ENCODE measurements at regions not wholly inside any gene's neighbourhood (a gene's known extent, or its start where the extent isn't known, plus 50 kb on each side); places are given as distances from the start of the nearest gene placed in this dataset.

DNA sequence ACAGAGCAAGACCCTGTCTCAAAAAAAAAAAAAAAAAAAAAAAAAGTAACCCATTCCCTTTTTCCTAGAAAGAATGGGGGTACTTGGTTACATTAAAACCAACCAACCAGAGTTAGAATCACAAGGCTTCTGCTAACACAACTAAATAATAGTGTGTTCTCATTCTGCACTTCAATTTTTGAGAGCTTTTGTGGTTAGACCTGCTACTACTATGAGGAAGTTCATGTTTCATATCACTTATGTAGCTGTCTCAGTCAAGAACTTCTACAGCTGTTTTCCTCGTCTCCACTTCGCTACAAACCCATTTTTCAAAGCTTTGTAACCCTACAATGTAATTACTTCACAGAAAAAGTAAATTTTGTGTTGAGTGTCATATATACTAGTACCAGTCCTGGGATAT, 58.3 kb downstream of the PDHA2 start:
- ATAC-seq (ENCODE audit: low FRiP score): no peak
- no peak for DNase-seq (ENCODE audit: low spot score)

DNA sequence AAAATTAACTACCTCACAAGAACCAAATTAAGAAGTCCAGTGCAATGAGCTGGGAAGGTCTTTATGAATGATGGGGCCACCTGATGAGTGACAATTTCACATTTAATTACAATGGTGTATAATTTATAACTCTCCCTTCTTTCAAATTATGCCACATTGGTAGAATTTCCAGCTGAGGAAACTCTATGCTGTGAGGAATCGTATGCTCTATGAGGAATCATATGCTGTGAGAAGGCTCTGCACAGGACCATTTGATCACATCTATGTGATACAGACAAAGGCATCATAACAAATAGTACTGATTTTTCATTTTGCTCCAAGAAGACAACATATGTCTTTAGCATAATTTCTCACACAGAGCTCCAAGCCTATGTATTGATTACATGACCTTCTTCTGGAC, 69.3 kb downstream of the PDHA2 start:
- TF ChIP-seq, protein P1, sequence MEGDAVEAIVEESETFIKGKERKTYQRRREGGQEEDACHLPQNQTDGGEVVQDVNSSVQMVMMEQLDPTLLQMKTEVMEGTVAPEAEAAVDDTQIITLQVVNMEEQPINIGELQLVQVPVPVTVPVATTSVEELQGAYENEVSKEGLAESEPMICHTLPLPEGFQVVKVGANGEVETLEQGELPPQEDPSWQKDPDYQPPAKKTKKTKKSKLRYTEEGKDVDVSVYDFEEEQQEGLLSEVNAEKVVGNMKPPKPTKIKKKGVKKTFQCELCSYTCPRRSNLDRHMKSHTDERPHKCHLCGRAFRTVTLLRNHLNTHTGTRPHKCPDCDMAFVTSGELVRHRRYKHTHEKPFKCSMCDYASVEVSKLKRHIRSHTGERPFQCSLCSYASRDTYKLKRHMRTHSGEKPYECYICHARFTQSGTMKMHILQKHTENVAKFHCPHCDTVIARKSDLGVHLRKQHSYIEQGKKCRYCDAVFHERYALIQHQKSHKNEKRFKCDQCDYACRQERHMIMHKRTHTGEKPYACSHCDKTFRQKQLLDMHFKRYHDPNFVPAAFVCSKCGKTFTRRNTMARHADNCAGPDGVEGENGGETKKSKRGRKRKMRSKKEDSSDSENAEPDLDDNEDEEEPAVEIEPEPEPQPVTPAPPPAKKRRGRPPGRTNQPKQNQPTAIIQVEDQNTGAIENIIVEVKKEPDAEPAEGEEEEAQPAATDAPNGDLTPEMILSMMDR (IDR thresholded peaks at IDR 0.05): no peak
- ATAC-seq (ENCODE audit: low FRiP score) (no peak), DNase-seq (ENCODE audit: low spot score) (no peak)

More for the DNA sequence above, 58.3 kb downstream of the PDHA2 start:
- TF ChIP-seq, protein P1 (IDR thresholded peaks at IDR 0.05): no peak

DNA sequence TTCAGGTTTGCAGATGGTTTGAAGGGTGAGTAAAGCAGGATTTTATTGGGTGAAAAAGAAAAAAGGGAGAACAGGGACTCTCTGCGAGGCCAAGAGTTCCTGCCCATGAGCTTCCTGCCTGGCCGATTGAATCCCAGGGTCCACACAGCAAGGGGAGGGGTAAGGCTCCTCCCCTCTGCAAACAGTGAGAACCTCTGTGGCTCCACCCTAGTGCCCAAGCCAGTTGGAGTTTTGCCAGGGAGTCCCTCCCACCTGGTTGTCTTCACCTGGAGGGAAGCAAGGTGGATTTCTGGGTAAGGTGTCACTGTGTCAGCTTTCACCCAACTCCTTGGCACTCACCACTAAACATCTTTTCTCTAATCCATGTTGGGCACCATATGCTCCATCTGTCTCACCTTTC, 70.9 kb downstream of the PDHA2 start:
- DNase-seq (ENCODE audit: low spot score): no peak
- TF ChIP-seq, protein P1 (IDR thresholded peaks at IDR 0.05): no peak
- ATAC-seq (ENCODE audit: low FRiP score): no peak

DNA sequence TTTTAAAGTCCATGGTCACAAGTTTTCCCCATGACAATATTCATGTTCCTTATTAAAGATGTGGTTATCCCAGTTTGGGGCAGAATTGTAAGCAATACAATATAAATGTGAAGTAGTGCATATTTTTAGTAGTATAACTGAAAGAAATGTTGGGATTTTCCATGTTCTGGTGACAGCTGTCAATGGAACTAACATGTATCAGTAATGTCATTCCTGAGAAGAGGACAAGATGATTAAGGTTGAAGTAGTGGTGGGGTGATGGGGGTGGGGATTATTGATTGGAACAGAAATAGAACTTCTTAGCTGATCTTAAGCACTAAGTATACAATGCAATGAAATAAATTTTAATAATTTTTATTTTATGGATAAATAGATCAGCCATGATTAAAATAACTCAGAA, 81.6 kb downstream of the PDHA2 start:
- DNase-seq (ENCODE audit: low spot score) (no peak), ATAC-seq (ENCODE audit: low FRiP score) (no peak)
- TF ChIP-seq, protein P1 (IDR thresholded peaks at IDR 0.05): no peak

DNA sequence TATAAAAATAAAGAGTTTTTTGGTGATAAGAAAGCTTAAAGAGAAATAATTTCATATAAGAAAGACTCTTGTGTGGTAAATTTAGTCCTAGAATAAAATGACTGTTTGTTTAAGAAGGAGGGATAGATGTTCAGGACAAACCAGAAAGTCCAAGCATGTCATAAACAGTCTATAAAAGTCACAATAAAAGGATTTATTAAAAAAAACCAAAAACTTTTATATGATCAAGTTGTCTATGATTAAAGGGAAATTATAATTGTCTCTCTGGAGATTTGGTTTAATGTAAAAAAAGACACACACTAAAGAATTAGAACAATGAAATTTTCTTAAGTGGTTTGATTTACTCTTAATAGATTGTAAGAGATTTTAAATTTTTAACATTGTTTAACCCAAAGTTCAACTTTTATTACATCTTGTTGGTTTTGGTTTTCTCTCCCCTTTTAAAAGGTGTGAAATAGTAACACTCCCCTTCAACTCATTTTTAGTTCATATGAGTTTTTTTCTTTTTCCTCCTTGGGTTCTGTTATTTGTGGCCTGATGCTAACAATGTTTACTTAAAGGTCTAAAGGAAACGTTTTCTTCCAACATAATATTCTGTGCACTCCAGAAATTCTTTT, 89.7 kb downstream of the PDHA2 start:
- ATAC-seq (ENCODE audit: low FRiP score): no peak
- TF ChIP-seq, protein P1 (IDR thresholded peaks at IDR 0.05): no peak
- no peak for DNase-seq (ENCODE audit: low spot score)

DNA sequence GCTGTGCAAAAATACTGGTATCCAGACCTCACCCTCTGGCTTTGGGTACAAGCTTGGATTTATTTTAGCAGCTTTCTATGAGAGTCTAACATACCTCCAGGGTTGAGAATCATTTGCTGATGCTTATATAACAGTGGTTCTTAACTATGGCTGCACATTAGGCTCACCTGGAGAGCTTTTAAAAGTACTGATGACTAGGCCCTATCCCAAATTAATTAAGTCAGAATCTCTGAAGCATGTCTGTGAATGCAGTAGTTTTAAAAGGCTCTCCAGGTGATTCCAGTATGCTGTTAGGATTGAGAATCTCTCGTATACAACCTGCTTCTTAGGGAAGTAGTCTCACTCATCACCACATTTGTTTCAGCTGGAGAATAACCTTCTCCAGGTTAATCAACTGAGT, 99.2 kb downstream of the PDHA2 start:
- no peak for ATAC-seq (ENCODE audit: low FRiP score)
- no peak for DNase-seq (ENCODE audit: low spot score)
- TF ChIP-seq, protein P1 (IDR thresholded peaks at IDR 0.05): no peak

DNA sequence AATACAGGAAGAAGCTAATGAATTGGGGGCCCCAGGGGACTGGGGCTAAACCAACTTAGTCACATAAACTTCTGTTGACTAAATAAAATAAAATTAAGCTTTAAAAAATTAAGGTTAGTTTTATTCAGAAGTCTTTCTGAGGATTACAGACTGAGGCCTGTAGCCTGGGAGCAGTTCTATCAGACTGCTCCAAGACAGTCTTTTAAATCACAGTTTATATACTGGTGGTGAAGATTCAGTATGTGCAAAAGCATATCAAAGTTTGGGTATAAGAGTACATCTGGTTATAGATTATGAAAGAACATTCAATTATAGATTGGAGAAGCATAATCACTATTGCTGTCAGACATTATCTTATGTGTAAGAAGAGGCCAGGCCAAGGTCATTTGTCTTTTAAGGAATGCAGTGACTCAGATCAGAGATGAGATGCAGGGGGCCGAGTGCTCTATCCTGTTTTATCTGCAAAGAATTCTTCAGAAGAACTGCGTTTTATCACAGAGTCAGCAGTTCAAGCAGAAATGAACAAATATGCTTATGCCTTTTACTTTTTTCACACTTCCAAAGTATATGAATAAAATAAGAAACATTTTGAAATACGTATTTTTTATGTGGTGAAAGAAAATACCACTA, 109.4 kb downstream of the PDHA2 start:
- TF ChIP-seq, protein P1 (IDR thresholded peaks at IDR 0.05): no peak
- ATAC-seq (ENCODE audit: low FRiP score): peak; percentile 59
- no peak for DNase-seq (ENCODE audit: low spot score)

Measured in omental fat pad (tissue), 3 donors.